LoVo (cell line): ENCODE measurements at regions not wholly inside any gene's neighbourhood (a gene's known extent, or its start where the extent isn't known, plus 50 kb on each side); places are given as distances from the start of the nearest gene placed in this dataset.

Source experiments
- DNase-seq: peaks from one replicate; pipeline ENCODE4 v3.0.0-alpha.2; 2016; ENCODE audit warnings: low spot score

GRCh38 chr16:9302072-9302471 lies 210.6 kb downstream of the HAPSTR1 start:
- no peak for DNase-seq

GRCh38 chr16:9306753-9307152 lies 215.3 kb downstream of the HAPSTR1 start:
- DNase-seq = no peak

- DNase-seq = no peak
These were observed 216.0 kb downstream of the HAPSTR1 start for GRCh38 chr16:9307446-9307845.

- peak; percentile 13 for DNase-seq
These were observed 216.9 kb downstream of the HAPSTR1 start for GRCh38 chr16:9308356-9308801.

- DNase-seq = no peak
These were observed 217.4 kb downstream of the HAPSTR1 start for GRCh38 chr16:9308850-9309249.

- no peak for DNase-seq
These were observed 218.4 kb downstream of the HAPSTR1 start for GRCh38 chr16:9309844-9310243.

- DNase-seq = no peak
These were observed 220.0 kb downstream of the HAPSTR1 start for GRCh38 chr16:9311303-9311954.

GRCh38 chr16:9316008-9316407 lies 224.6 kb downstream of the HAPSTR1 start:
- no peak for DNase-seq

GRCh38 chr16:9316615-9317014 lies 225.2 kb downstream of the HAPSTR1 start:
- DNase-seq = peak; percentile 1

- no peak for DNase-seq
These were observed 227.3 kb downstream of the HAPSTR1 start for GRCh38 chr16:9318764-9319163.

GRCh38 chr16:9322769-9323168 lies 231.3 kb downstream of the HAPSTR1 start:
- DNase-seq = no peak

GRCh38 chr16:9323170-9323569 lies 231.7 kb downstream of the HAPSTR1 start:
- no peak for DNase-seq

- DNase-seq = no peak
These were observed 235.8 kb downstream of the HAPSTR1 start for GRCh38 chr16:9327253-9327652.

- DNase-seq = no peak
These were observed 237.0 kb downstream of the HAPSTR1 start for GRCh38 chr16:9328411-9328810.

- DNase-seq = no peak
These were observed 238.7 kb downstream of the HAPSTR1 start for GRCh38 chr16:9330095-9330494.

- DNase-seq = no peak
These were observed 240.1 kb downstream of the HAPSTR1 start for GRCh38 chr16:9331503-9331902.

- DNase-seq = no peak
These were observed 241.2 kb downstream of the HAPSTR1 start for GRCh38 chr16:9332574-9333148.

- no peak for DNase-seq
These were observed 242.0 kb downstream of the HAPSTR1 start for GRCh38 chr16:9333469-9333868.

- no peak for DNase-seq
These were observed 242.7 kb downstream of the HAPSTR1 start for GRCh38 chr16:9334103-9334502.

- DNase-seq = no peak
These were observed 246.0 kb downstream of the HAPSTR1 start for GRCh38 chr16:9337308-9338032.

- no peak for DNase-seq
These were observed 246.6 kb downstream of the HAPSTR1 start for GRCh38 chr16:9338068-9338467.

GRCh38 chr16:9338510-9338909 lies 247.1 kb downstream of the HAPSTR1 start:
- no peak for DNase-seq

- DNase-seq = no peak
These were observed 249.2 kb downstream of the HAPSTR1 start for GRCh38 chr16:9340526-9341256.
